GM19328 (cell line): ENCODE measurements at regions not wholly inside any gene's neighbourhood (a gene's known extent, or its start where the extent isn't known, plus 50 kb on each side); places are given as distances from the start of the nearest gene placed in this dataset.
"Not testable (repeated sequence)": the region's sequence is repeated elsewhere in the genome, so short reads cannot be mapped to it uniquely, and the experiment has no call there.

Source experiments
- ATAC-seq: cut with Tn5 transposase; IDR thresholded peaks from one replicate; pipeline ENCODE4 v1.9.1; 2021; ENCODE audit warnings: mild to moderate bottlenecking, moderate library complexity; ENCODE audit not compliant: unreplicated experiment

DNA sequence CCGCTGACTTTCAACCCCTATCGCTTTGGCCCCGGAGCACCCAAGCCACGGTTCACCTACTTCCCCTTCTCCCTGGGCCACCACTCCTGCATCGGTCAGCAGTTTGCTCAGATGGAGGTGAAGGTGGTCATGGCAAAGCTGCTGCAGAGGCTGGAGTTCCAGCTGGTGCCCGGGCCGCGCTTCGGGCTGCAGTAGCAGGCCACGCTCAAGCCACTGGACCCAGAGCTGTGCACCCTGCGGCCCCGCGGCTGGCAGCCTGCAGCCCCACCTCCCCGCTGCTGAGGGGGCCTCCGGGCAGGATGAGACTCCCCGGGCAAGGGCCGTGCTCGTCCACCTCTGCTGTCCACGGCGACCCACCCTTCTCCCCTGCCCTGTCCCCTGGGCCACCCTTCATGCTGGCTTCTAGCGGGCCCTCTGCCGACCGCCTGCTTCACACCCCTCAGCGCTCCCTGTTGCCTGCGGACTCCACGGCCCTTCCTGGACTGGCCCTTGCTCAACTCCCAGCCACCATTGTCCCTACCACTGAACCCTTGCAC, 92.2 kb upstream of the TRABD2B start:
- no peak for ATAC-seq

- no peak for ATAC-seq
Observed at GRCh38 chr1:48084826-48085225, 87.6 kb upstream of the TRABD2B start.

GRCh38 chr1:48082271-48082962, 85.2 kb upstream of the TRABD2B start:
- ATAC-seq: no peak

DNA sequence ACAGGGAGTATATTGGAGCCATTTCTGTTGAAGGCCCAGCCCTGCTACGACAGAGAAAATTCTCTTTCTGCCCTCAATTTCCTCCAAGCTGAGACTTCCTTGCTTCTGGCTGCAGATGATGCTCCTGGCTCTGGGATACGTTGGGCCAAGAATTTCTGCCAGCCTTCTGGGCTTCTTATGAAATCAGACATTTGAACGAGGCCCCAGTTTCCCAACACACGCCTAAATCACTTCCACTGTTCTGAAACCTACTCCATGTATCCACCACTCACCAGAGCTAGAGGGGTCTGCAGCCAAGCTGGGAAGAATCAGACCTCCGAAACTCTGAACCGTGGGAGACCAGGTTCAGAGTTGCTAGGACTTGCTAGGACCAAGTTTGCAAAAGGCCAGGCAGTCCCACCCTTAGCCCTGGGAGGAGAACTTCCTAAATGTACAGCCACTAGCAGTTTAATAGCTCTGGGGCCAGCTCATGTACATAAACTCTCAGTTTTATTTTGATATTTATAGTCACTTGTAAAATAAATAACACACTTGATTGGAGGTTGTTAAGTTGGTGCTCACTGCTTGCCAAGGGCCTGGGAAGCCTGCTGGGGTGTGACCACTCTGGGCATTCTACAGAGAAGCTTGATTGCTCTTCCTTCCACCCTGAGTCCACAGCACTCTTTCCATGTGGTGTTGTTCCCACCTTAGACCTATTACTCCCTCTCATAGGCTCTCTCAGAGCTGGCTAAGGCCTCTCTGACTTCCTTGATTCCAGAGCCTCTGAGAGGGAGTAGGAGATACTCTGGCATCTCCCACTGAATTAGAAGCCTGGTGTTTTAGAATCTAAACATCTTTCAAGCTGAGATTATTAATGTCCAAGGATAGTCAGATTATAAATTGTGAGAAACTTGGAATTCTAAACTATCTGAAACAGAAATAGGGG, 83.4 kb upstream of the TRABD2B start:
- no peak for ATAC-seq

DNA sequence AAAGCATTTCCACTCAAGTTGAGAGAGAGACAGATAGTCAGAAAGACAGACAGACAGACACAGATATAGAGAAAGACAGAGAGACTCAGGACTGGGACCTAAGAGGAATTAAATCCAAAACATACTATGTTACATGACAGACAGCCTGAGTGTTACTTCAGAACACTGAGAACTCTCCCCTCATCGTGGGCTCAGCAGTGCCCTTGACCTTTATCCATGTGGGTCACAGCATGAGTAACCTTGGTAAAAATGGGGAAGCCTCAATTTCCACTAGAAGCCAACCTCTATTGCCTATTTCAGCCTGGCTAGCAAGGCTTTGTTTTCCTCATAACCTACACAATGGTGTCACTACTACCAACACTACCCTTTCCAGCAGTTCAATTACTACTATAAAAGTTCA, 81.9 kb upstream of the TRABD2B start:
- ATAC-seq: no peak

GRCh38 chr1:48077795-48078222, 80.6 kb upstream of the TRABD2B start:
- no peak for ATAC-seq

- ATAC-seq: no peak
Observed at GRCh38 chr1:48076017-48076416, 78.8 kb upstream of the TRABD2B start.

GRCh38 chr1:48073798-48074530, 76.8 kb upstream of the TRABD2B start:
- ATAC-seq: no peak

DNA sequence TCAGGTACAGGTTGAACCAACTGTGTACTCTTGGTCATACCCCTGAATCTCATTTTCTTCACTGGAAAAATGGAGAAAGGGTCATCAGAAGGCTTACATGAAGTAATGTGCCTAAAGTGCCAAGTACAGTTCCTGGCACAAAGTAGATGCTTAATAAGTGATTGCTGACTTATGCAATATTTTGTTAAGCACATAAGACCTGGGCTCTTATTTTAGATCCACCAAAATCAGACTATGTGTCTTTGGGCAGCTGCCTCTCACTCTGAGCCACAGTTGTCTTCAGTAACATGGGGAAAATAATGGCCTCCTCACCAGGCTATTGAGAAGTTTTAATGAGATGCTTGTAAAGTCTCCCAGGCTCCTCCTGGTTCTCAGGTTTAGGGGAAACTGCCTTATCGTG, 74.3 kb upstream of the TRABD2B start:
- no peak for ATAC-seq

- ATAC-seq: no peak
Observed at GRCh38 chr1:48070396-48070750, 73.2 kb upstream of the TRABD2B start.

- no peak for ATAC-seq
Observed at GRCh38 chr1:48069662-48070395, 72.6 kb upstream of the TRABD2B start.

GRCh38 chr1:48068206-48068605, 71.0 kb upstream of the TRABD2B start:
- ATAC-seq: no peak

GRCh38 chr1:48066936-48067335, 69.8 kb upstream of the TRABD2B start:
- ATAC-seq: no peak

- not testable (repeated sequence) for ATAC-seq
Observed at GRCh38 chr1:48064693-48065092, 67.5 kb upstream of the TRABD2B start.

DNA sequence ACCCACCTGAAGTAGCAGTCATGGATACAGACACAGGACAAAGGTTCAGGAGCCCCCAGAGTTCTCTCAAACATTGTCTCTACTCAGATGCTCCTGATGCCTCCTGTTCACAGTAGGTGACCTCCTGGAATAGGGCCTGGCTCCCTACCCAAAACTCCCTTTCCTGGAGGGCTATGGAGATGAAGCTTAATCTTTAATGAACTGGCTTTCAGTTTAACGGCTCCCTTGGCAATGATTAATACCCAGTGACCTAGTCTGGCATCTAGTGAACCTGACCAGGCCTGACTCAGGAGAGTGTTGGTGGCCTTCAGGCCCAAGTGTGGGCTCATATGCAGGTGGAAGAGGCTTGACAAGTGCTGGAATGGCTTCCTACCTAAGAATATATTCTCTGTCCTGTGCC, 65.2 kb upstream of the TRABD2B start:
- ATAC-seq: no peak

DNA sequence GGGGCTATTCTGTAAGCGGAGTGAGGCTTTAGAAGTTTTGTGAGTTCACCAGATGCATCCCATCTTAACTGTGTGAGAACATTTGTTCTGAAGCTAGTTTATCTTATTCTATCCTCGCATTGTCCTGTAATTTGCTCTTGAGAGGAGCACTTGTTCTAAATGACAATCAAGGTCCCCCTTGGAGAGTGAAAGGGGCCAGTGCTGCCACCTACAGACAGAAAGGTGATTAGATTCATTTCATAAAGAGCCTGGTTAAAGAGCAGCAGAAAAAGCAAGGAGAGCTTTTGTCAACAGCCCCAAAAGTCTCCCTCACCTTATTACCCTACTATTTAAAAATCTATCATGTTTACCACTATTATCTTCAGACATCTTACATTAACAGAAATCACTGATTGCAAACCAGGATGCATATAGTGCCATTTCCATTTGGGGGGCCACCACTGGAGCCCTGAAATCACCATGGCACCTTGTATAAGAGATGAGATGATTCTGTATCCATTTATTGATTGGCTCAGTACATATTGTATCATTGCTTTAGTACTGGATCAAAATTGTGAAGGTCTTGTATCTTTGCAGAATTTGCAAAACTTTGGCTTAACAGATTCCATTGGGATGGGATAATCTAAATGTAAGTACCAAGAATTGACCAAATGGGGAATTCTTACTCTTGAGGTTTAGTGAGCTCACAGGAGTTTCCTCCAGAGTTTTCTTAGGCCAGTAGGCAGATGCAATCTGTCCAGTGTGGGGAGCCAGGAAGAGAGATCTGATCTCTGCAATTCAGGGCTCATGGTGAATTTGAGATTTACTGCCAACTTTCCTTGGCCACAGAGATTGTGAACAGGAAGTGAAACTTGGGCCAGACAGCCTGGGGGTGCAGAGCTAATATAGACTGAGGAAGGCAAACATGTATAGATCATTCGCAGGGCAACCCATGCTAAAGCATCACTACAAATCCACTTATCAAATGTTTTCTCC, 64.3 kb upstream of the TRABD2B start:
- no peak for ATAC-seq

DNA sequence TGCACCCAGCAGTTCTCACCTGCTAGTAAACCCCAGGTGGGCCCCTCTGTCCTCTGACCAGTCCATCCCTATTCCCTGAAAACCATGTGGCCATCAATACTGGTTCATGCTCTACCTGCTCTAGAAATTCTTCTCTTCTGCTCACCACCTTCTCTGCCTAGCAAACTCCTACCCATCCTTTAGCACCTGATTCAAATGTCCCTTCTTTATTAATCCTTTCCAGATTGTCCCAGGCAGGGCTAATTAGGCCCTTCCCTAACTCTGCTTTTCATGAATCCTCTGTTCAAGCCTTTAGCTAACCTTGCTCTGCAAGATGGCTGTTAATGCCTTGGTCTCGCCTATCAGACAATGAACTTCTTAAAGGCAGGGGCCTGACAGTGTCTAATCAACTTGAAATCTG, 62.1 kb upstream of the TRABD2B start:
- no peak for ATAC-seq

DNA sequence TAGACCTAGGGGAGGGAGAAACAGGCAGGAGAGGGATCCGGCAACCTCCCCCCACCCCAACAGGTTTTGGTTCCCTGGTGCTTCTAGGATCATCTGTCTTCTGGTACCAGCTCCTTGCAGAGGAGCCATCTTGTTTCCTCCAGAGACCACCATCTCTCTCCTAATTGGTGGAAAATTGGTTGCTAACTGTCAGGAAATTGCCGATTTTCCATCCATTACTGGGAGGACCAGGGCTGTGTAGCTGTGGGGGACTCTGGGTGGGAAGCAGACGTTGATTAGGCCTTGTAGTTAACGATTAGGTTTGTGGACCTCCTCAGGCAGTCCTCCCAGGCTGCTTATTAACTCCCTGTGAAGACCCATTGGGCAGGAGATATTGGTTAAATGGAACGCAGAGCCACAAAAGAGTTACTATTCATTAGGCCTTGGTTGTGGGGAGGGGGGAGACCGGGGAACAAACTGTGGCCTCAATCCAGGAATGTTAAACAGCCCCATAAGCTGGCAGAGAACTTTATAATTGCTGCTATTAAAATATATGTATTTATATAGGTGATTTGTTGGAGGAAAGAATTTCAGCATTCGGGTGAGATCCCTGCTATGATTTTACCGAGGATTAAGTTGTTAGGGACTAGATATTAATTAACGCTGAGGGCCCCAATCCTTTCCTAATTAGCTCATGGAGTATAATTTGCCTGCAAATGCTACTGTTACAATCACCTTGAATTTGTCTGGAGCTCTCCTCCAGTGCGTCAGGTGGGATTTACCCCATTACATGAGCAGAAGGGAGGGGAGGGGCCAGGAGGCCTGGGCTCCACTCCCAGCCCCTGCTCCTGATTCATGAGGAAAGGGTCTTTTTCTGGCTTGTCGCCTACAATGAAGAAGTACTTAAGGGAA, 61.2 kb upstream of the TRABD2B start:
- ATAC-seq: no peak
